ENCODE measurements at regions not wholly inside any gene's neighbourhood (a gene's known extent, or its start where the extent isn't known, plus 50 kb on each side); places are given as distances from the start of the nearest gene placed in this dataset.
A peak's percentile ranks its signal among the peaks of the same experiment; 100 is the strongest.

GRCh38 chr9:95670122-95670521 is 153.4 kb upstream of the PTCH1 start:
- TF ChIP-seq CTCF (conservative IDR thresholded peaks at IDR 0.05) (no peak), ZFX (IDR thresholded peaks at IDR 0.05) (no peak)
- peak overlapping the region; percentile 62; the same call in 1 of the 2 replicates for H3K27ac ChIP-seq

GRCh38 chr9:95669253-95669652 is 152.5 kb upstream of the PTCH1 start:
- TF ChIP-seq CTCF (conservative IDR thresholded peaks at IDR 0.05) (no peak), ZFX (IDR thresholded peaks at IDR 0.05) (no peak)
- peak overlapping the region; percentile 62; the same call in 1 of the 2 replicates for H3K27ac ChIP-seq

GRCh38 chr9:95667789-95668188 is 151.0 kb upstream of the PTCH1 start:
- H3K27ac ChIP-seq, result no peak overlapping the region
- no peak for TF ChIP-seq ZFX (IDR thresholded peaks at IDR 0.05)

- peak overlapping the region; percentile 83 for H3K27ac ChIP-seq
- TF ChIP-seq CTCF (conservative IDR thresholded peaks at IDR 0.05), result no peak
- TF ChIP-seq ZFX (IDR thresholded peaks at IDR 0.05), result no peak
Observed at GRCh38 chr9:95666785-95667155, 150.0 kb upstream of the PTCH1 start.

GRCh38 chr9:95666096-95666784 is 149.5 kb upstream of the PTCH1 start:
- peak overlapping the region; percentile 83 for H3K27ac ChIP-seq
- TF ChIP-seq ZFX (IDR thresholded peaks at IDR 0.05) (no peak), CTCF (conservative IDR thresholded peaks at IDR 0.05) (no peak; the same call in 1 of the 2 replicates)

- TF ChIP-seq ZFX (IDR thresholded peaks at IDR 0.05), result no peak
- no peak for TF ChIP-seq CTCF (conservative IDR thresholded peaks at IDR 0.05)
- H3K27ac ChIP-seq, result no peak overlapping the region
Observed at GRCh38 chr9:95653246-95653645, 136.5 kb upstream of the PTCH1 start.

GRCh38 chr9:95650720-95651119 is 133.9 kb upstream of the PTCH1 start:
- no peak overlapping the region for H3K27ac ChIP-seq
- no peak for TF ChIP-seq CTCF (conservative IDR thresholded peaks at IDR 0.05)
- TF ChIP-seq ZFX (IDR thresholded peaks at IDR 0.05), result no peak

GRCh38 chr9:95649801-95650213 is 133.0 kb upstream of the PTCH1 start:
- TF ChIP-seq CTCF (conservative IDR thresholded peaks at IDR 0.05) (no peak), ZFX (IDR thresholded peaks at IDR 0.05) (no peak)
- no peak overlapping the region for H3K27ac ChIP-seq

All from C4-2B (cell line).